Mucosa of gallbladder (tissue), 1 donor: ENCODE measurements at regions not wholly inside any gene's neighbourhood (a gene's known extent, or its start where the extent isn't known, plus 50 kb on each side); places are given as distances from the start of the nearest gene placed in this dataset.
"Not testable (repeated sequence)": the region's sequence is repeated elsewhere in the genome, so short reads cannot be mapped to it uniquely, and the experiment has no call there.

Source experiments
- DNase-seq: peaks from one replicate; pipeline ENCODE4 v3.0.0-alpha.2; 2020; ENCODE audit warnings: low spot score
- donor health status: DM: no; HTN: no; CAD: no.

GRCh38 chr1:38186566-38186965 lies 140.0 kb upstream of the POU3F1 start:
- no peak for DNase-seq

DNA sequence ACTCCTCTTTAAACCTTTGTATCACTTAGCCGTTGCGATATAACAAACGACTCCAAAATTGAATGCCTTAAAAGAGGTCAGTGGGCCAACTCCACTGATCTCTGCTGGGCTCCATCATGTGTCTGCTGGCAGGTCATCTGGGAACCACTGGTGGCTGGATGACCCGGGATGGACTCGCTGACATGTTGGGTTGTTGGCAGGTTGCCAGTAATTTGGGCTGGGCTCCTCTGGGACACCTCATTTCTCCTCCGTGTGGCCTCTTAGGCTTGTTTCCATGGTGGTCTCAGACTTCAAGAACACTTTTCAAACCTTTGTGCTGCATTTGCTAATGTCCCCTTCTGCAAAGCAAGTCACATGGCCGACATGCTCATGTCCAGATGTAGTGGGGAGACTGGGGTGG lies 139.3 kb upstream of the POU3F1 start:
- no peak for DNase-seq

GRCh38 chr1:38183747-38184146 lies 137.2 kb upstream of the POU3F1 start:
- DNase-seq = no peak

GRCh38 chr1:38183096-38183495 lies 136.5 kb upstream of the POU3F1 start:
- DNase-seq = no peak

- DNase-seq = not testable (repeated sequence)
Observed at GRCh38 chr1:38180388-38180787, 133.8 kb upstream of the POU3F1 start.

DNA sequence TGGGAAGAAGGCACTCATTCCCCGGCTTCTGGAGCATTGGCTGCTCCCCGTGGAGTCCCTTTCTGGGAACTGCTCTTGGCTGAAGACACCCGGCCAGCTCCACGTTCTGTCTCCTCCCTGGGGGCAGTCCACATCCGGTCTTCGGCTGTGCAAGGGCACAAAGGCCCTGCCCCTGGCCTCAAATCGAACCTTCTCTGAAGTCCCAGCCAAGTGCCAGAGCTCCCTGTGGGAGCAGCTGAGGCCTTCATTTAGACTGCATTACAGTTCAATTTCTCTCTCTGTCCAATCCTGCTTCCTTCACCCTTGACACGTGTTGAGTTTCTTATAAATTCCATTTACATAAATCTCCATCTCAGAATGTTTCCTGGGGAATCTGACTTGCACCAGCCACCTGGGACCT lies 132.9 kb upstream of the POU3F1 start:
- DNase-seq = no peak

DNA sequence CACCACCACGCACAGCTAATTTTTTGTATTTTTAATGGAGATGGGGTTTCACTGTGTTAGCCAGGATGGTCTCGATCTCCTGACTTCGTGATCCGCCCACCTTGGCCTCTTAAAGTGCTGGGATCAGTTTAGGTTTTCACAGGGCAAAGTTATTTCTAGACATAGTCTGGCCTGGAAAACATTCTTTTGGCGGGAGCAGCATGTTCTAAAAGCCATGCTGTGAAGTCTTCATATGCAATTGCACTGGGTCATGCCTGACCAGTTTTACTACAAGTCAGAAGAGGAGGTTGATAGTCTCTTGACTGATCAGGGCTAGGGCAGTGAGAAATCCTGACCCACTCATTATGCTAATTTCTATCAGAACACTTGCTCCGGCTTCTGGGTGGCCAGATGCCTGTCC lies 131.6 kb upstream of the POU3F1 start:
- DNase-seq = no peak

- no peak for DNase-seq
Observed at GRCh38 chr1:38175121-38175520, 128.5 kb upstream of the POU3F1 start.

- no peak for DNase-seq
Observed at GRCh38 chr1:38173848-38174247, 127.3 kb upstream of the POU3F1 start.

DNA sequence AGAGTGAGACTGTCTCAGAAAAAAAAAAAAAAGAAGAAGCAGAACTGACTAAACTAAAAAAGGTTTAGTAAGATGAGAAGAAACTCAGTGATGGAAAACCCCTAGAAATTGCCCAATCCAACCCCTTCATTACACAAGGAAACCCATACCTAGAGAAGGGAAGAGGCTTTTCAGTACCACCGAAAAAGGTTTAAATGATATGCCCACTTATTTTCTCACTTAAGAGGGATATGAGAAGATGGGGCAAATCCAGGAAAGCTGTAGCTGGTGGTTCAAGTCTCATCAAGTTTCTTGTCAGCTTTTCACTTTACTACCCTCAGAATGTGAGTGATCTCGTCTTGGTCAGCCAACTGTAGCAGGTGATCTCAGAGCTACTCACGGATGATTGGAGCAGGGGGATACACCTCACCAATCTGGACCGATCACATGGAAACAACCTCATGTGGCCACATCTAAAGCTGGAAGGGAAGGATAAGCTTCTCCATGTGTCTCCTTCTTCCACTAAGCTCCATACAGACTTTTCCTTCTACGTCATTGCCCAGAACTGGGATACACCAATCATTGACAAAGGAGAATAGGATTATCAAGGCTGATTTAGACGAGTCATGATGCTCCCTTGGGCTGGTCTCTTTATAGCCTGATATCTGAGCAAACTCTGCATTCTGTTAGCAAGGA lies 126.7 kb upstream of the POU3F1 start:
- DNase-seq = no peak

GRCh38 chr1:38169121-38169520 lies 122.5 kb upstream of the POU3F1 start:
- no peak for DNase-seq

DNA sequence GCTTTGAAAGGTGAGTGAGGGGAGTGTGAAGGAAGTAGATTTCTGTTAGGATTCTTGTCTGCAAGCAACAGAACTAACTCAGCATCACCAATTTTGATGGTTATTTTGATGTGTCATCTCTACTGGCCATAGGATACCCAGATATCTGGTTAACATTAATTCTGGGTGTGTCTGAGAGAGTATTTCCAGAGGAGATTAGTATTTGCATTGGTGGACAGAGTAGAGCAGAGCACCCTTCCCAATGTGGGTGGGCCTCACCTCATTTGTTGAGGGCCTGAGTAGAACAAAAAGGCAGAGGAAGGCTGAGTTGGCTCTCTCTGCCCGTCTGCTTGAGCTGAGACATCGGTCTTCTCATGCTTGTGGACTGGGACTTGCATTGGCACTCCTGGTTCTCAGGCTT lies 121.8 kb upstream of the POU3F1 start:
- DNase-seq = no peak

- DNase-seq = no peak
Observed at GRCh38 chr1:38166461-38166860, 119.9 kb upstream of the POU3F1 start.

DNA sequence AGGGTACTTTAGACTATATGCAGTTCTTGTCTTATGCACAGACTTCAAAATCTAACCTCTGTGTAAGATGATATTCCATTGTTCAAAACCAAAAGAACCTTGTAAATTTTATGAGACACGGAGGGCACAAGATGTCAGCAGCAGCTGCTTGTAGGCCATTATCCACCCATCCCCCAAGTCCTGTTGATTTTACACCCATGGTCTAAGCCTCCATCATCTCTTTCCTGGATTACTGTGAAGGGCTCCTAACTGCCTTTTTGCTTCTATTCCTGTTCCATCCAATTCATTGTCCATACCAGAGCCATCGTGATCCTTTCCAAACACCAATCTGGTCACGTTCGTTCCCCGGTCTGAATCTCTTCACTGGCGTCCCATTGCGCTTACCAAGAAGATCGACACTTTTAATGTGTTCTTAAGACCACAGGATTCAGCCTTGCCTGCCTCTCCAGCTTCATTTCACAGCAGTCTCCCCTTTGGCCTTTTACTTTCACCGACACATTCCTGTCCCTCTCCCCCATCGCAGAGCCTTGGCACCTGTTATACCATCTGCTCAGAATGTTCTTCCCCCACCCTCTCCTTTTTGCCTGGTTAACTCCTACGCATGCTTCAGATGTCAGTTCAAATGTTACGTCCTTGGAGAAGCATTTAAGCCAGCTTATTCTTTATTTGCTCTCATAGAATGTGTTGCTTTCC lies 107.3 kb upstream of the POU3F1 start:
- no peak for DNase-seq

GRCh38 chr1:38153066-38153777 lies 106.6 kb upstream of the POU3F1 start:
- no peak for DNase-seq

- no peak for DNase-seq
Observed at GRCh38 chr1:38152351-38153065, 105.9 kb upstream of the POU3F1 start.

GRCh38 chr1:38151399-38151798 lies 104.8 kb upstream of the POU3F1 start:
- no peak for DNase-seq

- DNase-seq = not testable (repeated sequence)
Observed at GRCh38 chr1:38146079-38146478, 99.5 kb upstream of the POU3F1 start.

DNA sequence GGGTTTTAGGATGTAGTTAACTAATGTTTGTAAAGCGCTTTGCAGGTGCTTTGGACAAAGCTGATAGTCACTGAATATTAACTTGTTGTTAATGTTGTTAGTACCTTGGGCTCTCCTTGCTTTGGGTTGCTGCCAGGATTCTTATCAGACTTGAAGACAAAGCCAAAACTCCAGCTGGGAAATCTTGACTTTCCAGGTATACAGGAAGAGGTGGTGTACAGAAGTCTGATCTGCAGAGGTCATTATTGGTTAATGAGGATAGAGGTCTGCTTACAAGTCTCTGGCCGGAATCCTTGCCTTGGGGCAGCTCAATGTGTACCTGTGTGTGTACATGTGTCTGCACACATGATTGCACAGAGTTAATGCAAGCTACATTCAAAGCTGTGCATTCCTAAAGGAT lies 96.0 kb upstream of the POU3F1 start:
- DNase-seq = peak; percentile 51

GRCh38 chr1:38141483-38141882 lies 94.9 kb upstream of the POU3F1 start:
- no peak for DNase-seq

- no peak for DNase-seq
Observed at GRCh38 chr1:38139738-38140487, 93.3 kb upstream of the POU3F1 start.
